ENCODE measurements at regions not wholly inside any gene's neighbourhood (a gene's known extent, or its start where the extent isn't known, plus 50 kb on each side); places are given as distances from the start of the nearest gene placed in this dataset.

DNA sequence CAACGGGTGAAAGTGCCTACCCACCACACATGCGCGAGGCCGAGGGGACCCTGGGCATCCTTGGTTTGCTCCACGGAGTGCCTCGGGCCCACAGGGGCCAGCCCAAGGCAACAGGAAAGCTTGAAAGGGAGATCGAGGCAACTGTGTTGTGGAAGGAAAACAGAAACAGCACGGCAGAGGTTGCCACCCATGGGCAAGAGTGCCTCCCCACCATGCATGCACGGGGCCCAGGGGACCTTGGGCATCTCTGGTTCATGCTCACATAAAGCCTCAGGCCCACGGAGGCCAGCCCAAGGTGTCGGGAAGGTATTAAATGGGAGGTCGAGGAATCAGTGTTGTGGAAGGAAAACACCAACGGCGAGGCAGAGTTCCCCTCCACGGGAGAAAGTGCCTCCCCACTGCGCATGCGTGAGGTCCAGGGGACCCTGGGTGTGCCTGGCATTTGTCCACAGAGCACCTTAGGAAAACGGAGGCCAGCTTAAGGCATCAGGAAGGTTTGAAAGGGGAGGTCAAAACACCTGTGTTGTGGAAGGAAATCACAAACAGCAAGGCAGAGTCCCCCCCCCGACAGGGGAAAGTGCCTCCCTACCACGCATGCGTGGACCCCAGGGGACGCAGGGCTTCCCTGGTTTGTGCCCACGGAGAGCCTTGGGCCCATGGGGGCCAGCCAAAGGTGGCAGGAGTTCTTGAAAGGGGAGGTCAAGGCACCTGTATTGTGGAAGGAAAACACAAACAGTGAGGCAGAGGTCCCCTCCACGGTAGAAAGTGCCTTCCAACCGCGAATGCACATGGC, 367.3 kb downstream of the ALG10 start:
- Histone ChIP-seq H3F3A (replicated peaks; ENCODE audit: insufficient read depth) (no peaks in the 10 kb centered on the region), H3K9me3 (no peaks in the 10 kb centered on the region), H3K4me2 (no peak overlapping the region), H3K9me2 (no peaks in the 10 kb centered on the region), H3K4me3 (ENCODE audit: low read depth in 2 of 2, low read length in 1 of 2) (no peak overlapping the region), H3K27me3 (ENCODE audit: insufficient read depth) (peaks cover 66% of the 10 kb centered on the region), H4K20me1 (ENCODE audit: insufficient read depth) (no peaks in the 10 kb centered on the region), H3K36me3 (replicated peaks in 1 of 2; ENCODE audit: control insufficient read depth in 1 of 2, insufficient read depth in 2 of 2, low read length in 1 of 2) (no peaks in the 10 kb centered on the region), H3K79me2 (ENCODE audit: insufficient read depth) (no peaks in the 10 kb centered on the region), H2AFZ (ENCODE audit: low read depth) (no peak overlapping the region), H3K9ac (no peak overlapping the region), H3K27ac (ENCODE audit: low read depth in 2 of 2, low read length in 1 of 2) (no peak overlapping the region), H3K4me1 (ENCODE audit: control insufficient read depth in 1 of 2, insufficient read depth in 2 of 2, low read depth in 1 of 2, low read length in 1 of 2) (no peaks in the 10 kb centered on the region)
- DNase-seq = no peak
- WGBS (ENCODE audit: low lambda C conversion rate) = 6% methylated on average over 22 of the region's 26 CpGs
- TF ChIP-seq YY1 (IDR thresholded peaks at IDR 0.05; ENCODE audit: low read depth) (no peak), GATA2 (CRISPR knock-in tag; IDR thresholded peaks at IDR 0.05) (no peak), EP300 (IDR thresholded peaks at IDR 0.05; ENCODE audit: borderline replicate concordance in 1 of 2, low read depth in 1 of 2, low read length in 1 of 2) (no peak), EZH2phosphoT487 (IDR thresholded peaks at IDR 0.05; ENCODE audit: borderline replicate concordance, low read depth) (no peak), FOSL2 (IDR thresholded peaks at IDR 0.05; ENCODE audit: borderline replicate concordance, low read depth) (no peak), SMC3 (IDR thresholded peaks at IDR 0.05; ENCODE audit: low read depth, low read length) (no peak), JUND (IDR thresholded peaks at IDR 0.05) (no peak), NFIC (IDR thresholded peaks at IDR 0.05; ENCODE audit: borderline replicate concordance) (no peak), RXRA (IDR thresholded peaks at IDR 0.05; ENCODE audit: borderline replicate concordance, low read depth) (no peak), RCOR1 (IDR thresholded peaks at IDR 0.05; ENCODE audit: low read length) (no peak), ELF1 (IDR thresholded peaks at IDR 0.05) (no peak), MEF2A (IDR thresholded peaks at IDR 0.05; ENCODE audit: borderline replicate concordance, low read depth) (no peak), NRF1 (IDR thresholded peaks at IDR 0.05; ENCODE audit: low read depth, low read length) (no peak)
- TF ChIP-seq, protein P1, sequence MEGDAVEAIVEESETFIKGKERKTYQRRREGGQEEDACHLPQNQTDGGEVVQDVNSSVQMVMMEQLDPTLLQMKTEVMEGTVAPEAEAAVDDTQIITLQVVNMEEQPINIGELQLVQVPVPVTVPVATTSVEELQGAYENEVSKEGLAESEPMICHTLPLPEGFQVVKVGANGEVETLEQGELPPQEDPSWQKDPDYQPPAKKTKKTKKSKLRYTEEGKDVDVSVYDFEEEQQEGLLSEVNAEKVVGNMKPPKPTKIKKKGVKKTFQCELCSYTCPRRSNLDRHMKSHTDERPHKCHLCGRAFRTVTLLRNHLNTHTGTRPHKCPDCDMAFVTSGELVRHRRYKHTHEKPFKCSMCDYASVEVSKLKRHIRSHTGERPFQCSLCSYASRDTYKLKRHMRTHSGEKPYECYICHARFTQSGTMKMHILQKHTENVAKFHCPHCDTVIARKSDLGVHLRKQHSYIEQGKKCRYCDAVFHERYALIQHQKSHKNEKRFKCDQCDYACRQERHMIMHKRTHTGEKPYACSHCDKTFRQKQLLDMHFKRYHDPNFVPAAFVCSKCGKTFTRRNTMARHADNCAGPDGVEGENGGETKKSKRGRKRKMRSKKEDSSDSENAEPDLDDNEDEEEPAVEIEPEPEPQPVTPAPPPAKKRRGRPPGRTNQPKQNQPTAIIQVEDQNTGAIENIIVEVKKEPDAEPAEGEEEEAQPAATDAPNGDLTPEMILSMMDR (IDR thresholded peaks at IDR 0.05) = no peak
- TF ChIP-seq, protein P2, sequence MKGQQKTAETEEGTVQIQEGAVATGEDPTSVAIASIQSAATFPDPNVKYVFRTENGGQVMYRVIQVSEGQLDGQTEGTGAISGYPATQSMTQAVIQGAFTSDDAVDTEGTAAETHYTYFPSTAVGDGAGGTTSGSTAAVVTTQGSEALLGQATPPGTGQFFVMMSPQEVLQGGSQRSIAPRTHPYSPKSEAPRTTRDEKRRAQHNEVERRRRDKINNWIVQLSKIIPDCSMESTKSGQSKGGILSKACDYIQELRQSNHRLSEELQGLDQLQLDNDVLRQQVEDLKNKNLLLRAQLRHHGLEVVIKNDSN (IDR thresholded peaks at IDR 0.05; ENCODE audit: borderline replicate concordance, low read depth) = no peak
- TF ChIP-seq, protein P3, sequence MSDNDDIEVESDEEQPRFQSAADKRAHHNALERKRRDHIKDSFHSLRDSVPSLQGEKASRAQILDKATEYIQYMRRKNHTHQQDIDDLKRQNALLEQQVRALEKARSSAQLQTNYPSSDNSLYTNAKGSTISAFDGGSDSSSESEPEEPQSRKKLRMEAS (IDR thresholded peaks at IDR 0.05; ENCODE audit: low read depth) = no peak
- TF ChIP-seq, protein P4, sequence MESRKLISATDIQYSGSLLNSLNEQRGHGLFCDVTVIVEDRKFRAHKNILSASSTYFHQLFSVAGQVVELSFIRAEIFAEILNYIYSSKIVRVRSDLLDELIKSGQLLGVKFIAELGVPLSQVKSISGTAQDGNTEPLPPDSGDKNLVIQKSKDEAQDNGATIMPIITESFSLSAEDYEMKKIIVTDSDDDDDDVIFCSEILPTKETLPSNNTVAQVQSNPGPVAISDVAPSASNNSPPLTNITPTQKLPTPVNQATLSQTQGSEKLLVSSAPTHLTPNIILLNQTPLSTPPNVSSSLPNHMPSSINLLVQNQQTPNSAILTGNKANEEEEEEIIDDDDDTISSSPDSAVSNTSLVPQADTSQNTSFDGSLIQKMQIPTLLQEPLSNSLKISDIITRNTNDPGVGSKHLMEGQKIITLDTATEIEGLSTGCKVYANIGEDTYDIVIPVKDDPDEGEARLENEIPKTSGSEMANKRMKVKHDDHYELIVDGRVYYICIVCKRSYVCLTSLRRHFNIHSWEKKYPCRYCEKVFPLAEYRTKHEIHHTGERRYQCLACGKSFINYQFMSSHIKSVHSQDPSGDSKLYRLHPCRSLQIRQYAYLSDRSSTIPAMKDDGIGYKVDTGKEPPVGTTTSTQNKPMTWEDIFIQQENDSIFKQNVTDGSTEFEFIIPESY (IDR thresholded peaks at IDR 0.05; ENCODE audit: borderline replicate concordance, low read depth) = no peak
- ChIA-PET CTCF (no interaction called here), POLR2A (no interaction called here)
